H1 (cell line): ENCODE measurements at regions not wholly inside any gene's neighbourhood (a gene's known extent, or its start where the extent isn't known, plus 50 kb on each side); places are given as distances from the start of the nearest gene placed in this dataset.

Source experiments
- CTCF ChIA-PET: fragments of 300-600 bp; sonication (Branson Sonifier 250); formaldehyde crosslinking; loops from one replicate; lab custom pipeline; 2021; ENCODE audit not compliant: partially characterized antibody; lab: Charles Lee
- POLR2A ChIA-PET: fragments of 300-600 bp; sonication (Branson Sonifier 250); formaldehyde crosslinking; loops from one replicate; lab custom pipeline; 2021; ENCODE audit warnings: inconsistent platforms; ENCODE audit not compliant: partially characterized antibody; lab: Charles Lee
- DNase-seq, 2 experiments: peaks; one replicate each; pipeline versions ENCODE4 v3.0.0 to v3.0.0-alpha.2; 2010 to 2022; ENCODE audit warnings: low spot score in 2 of 2, low read depth in 1 of 2, mixed read lengths in 1 of 2
- FAIRE-seq: peaks from 2 replicates; lab custom pipeline; 2011; peaks lifted over from hg19 to GRCh38; lab: Jason Lieb, UNC
- H2AFZ ChIP-seq: 2 replicates; pipeline ENCODE4 v1.8.1; 2012; ENCODE audit warnings: low read length, inconsistent platforms
- H2AK5ac ChIP-seq: 2 replicates; pipeline ENCODE4 v1.6.1; 2013; ENCODE audit warnings: low read depth, low read length
- H2BK120ac ChIP-seq: replicated peaks from 2 replicates; pipeline ENCODE3; 2013; ENCODE audit warnings: low read depth, low read length, inconsistent platforms
- H2BK12ac ChIP-seq: 2 replicates; pipeline ENCODE4 v1.6.1; 2013; ENCODE audit warnings: low read depth, low read length
- H2BK15ac ChIP-seq: 2 replicates; pipeline ENCODE4 v1.6.1; 2013; ENCODE audit warnings: low read length
- H2BK20ac ChIP-seq: 2 replicates; pipeline ENCODE4 v1.6.1; 2013; ENCODE audit warnings: low read length
- H2BK5ac ChIP-seq: 2 replicates; pipeline ENCODE4 v1.6.1; 2013; ENCODE audit warnings: low read depth, low read length
- H3K14ac ChIP-seq: 2 replicates; pipeline ENCODE4 v1.6.1; 2013; ENCODE audit warnings: inconsistent platforms; ENCODE audit not compliant: insufficient read length
- H3K18ac ChIP-seq: 2 replicates; pipeline ENCODE4 v1.6.1; 2013; ENCODE audit warnings: low read length; ENCODE audit errors: extremely low read depth
- H3K23ac ChIP-seq: 2 replicates; pipeline ENCODE4 v1.6.1; 2013; ENCODE audit warnings: inconsistent platforms; ENCODE audit not compliant: insufficient read length
- H3K23me2 ChIP-seq: 2 replicates; pipeline ENCODE4 v1.6.1; 2013; ENCODE audit warnings: low read depth, low read length
- H3K27ac ChIP-seq: 2 replicates; pipeline ENCODE4 v1.6.1; 2011; ENCODE audit warnings: low read depth, low read length, inconsistent platforms
- H3K27me3 ChIP-seq, 4 experiments: replicated peaks in 1 of 4; 1 replicate in 1 of 4; 2 replicates in 3 of 4; pipeline versions ENCODE4 v1.6.1 to v1.8.1; 2011 to 2013; ENCODE audit warnings: low read length in 3 of 4, mild to moderate bottlenecking in 3 of 4, inconsistent platforms in 2 of 4, mixed read lengths in 2 of 4, moderate library complexity in 1 of 4; ENCODE audit not compliant: control insufficient read depth in 3 of 4, insufficient read depth in 3 of 4; ENCODE audit errors: extremely low read depth in 1 of 4
- H3K36me3 ChIP-seq, 4 experiments: 2 replicates each; pipeline versions ENCODE4 v1.6.1 to v1.8.1; 2011 to 2013; ENCODE audit warnings: mild to moderate bottlenecking in 4 of 4, low read length in 3 of 4, moderate library complexity in 2 of 4, control low read depth in 1 of 4, inconsistent platforms in 1 of 4; ENCODE audit not compliant: insufficient read depth in 4 of 4, control insufficient read depth in 2 of 4
- H3K4ac ChIP-seq: replicated peaks from 2 replicates; pipeline ENCODE3; 2013; ENCODE audit warnings: low read length, low read depth, mixed read lengths, inconsistent platforms; ENCODE audit not compliant: insufficient read length
- H3K4me1 ChIP-seq, 4 experiments: replicated peaks in 1 of 4; 1 replicate in 1 of 4; 2 replicates in 3 of 4; pipeline versions ENCODE4 v1.6.1 to v1.8.1; 2011 to 2013; ENCODE audit warnings: low read length in 3 of 4, inconsistent platforms in 2 of 4, mixed read lengths in 1 of 4; ENCODE audit not compliant: insufficient read depth in 4 of 4, control insufficient read depth in 3 of 4
- H3K4me2 ChIP-seq, 2 experiments: 2 replicates each; pipeline versions ENCODE4 v1.6.1 to v1.8.1; 2011 to 2013; ENCODE audit warnings: low read depth in 2 of 2, low read length in 2 of 2, control low read depth in 1 of 2, inconsistent platforms in 1 of 2, mild to moderate bottlenecking in 1 of 2; ENCODE audit not compliant: insufficient read depth in 1 of 2
- H3K4me3 ChIP-seq, 4 experiments: fragments of 200-600, 300-600 bp in 1 of 4; sonication (generic), shearing (Covaris generic), sonication (Bioruptor Twin) in 1 of 4; 2 replicates each; pipeline versions ENCODE4 v1.5.1 to v1.8.1; 2011 to 2016; ENCODE audit warnings: low read length in 4 of 4, low read depth in 3 of 4, control low read depth in 2 of 4, inconsistent platforms in 2 of 4, mild to moderate bottlenecking in 2 of 4, mixed read lengths in 1 of 4, moderate library complexity in 1 of 4; ENCODE audit not compliant: insufficient read depth in 2 of 4; ENCODE audit errors: extremely low read depth in 1 of 4
- H3K56ac ChIP-seq: replicated peaks from 2 replicates; pipeline ENCODE3; 2013; ENCODE audit warnings: low read depth, mild to moderate bottlenecking, mixed read lengths, low read length, inconsistent platforms; ENCODE audit not compliant: insufficient read length
- H3K79me1 ChIP-seq: 2 replicates; pipeline ENCODE4 v1.6.1; 2013; ENCODE audit warnings: low read depth, low read length, control low read depth
- H3K79me2 ChIP-seq, 2 experiments: 2 replicates each; pipeline versions ENCODE4 v1.6.1 to v1.8.1; 2012 to 2013; ENCODE audit warnings: low read length in 2 of 2, mild to moderate bottlenecking in 2 of 2, inconsistent platforms in 1 of 2; ENCODE audit not compliant: insufficient read depth in 2 of 2, control insufficient read depth in 1 of 2
- H3K9ac ChIP-seq, 4 experiments: replicated peaks in 1 of 4; 1 replicate in 1 of 4; 2 replicates in 3 of 4; pipeline versions ENCODE4 v1.6.1 to v1.8.1; 2011 to 2013; ENCODE audit warnings: low read depth in 3 of 4, low read length in 3 of 4, control low read depth in 2 of 4, mild to moderate bottlenecking in 2 of 4, moderate library complexity in 2 of 4, inconsistent platforms in 1 of 4; ENCODE audit errors: extremely low read depth in 1 of 4
- H3K9me3 ChIP-seq, 2 experiments: 2 replicates each; pipeline versions ENCODE4 v1.6.1 to v1.8.1; 2012 to 2013; ENCODE audit warnings: mild to moderate bottlenecking in 2 of 2, moderate library complexity in 2 of 2, control low read depth in 1 of 2, inconsistent platforms in 1 of 2, low read depth in 1 of 2, low read length in 1 of 2, mixed read lengths in 1 of 2; ENCODE audit not compliant: insufficient read depth in 2 of 2
- H4K20me1 ChIP-seq, 2 experiments: replicated peaks in 1 of 2; 2 replicates each; pipeline versions ENCODE3 to v1.8.1; 2011 to 2013; ENCODE audit warnings: inconsistent platforms in 2 of 2, low read length in 2 of 2, mild to moderate bottlenecking in 1 of 2; ENCODE audit not compliant: insufficient read depth in 2 of 2, control insufficient read depth in 1 of 2
- H4K5ac ChIP-seq: 2 replicates; pipeline ENCODE4 v1.6.1; 2013; ENCODE audit warnings: low read length, low read depth, mixed read lengths, inconsistent platforms; ENCODE audit not compliant: insufficient read length
- H4K8ac ChIP-seq: 2 replicates; pipeline ENCODE4 v1.8.0; 2013; ENCODE audit warnings: mild to moderate bottlenecking, moderate library complexity, low read length, inconsistent platforms; ENCODE audit not compliant: insufficient read depth; ENCODE audit errors: extremely low read depth
- H4K91ac ChIP-seq: replicated peaks from 2 replicates; pipeline ENCODE3; 2013; ENCODE audit warnings: low read length, mixed read lengths, inconsistent platforms; ENCODE audit not compliant: insufficient read length
- BACH1 ChIP-seq: IDR thresholded peaks from 2 replicates; pipeline ENCODE4 v1.6.1; 2012; ENCODE audit warnings: low read length, improper control_type of control experiment
- CBX8 ChIP-seq: fragments of 300-800, 300-1000 bp; sonication (generic); IDR thresholded peaks from 2 replicates; pipeline ENCODE4 v1.7.1; 2016; ENCODE audit warnings: low read depth, low read length, borderline replicate concordance
- CHD2 ChIP-seq: IDR thresholded peaks from 2 replicates; pipeline ENCODE4 v1.6.1; 2012; ENCODE audit warnings: low read length, improper control_type of control experiment
- EP300 ChIP-seq, 2 experiments: IDR thresholded peaks; 1 replicate in 1 of 2; 2 replicates in 1 of 2; pipeline ENCODE4 v1.6.1; 2011 to 2012; ENCODE audit warnings: low read depth in 2 of 2, low read length in 2 of 2, mild to moderate bottlenecking in 2 of 2, borderline replicate concordance in 1 of 2, inconsistent platforms in 1 of 2, moderate library complexity in 1 of 2
- GTF2F1 ChIP-seq: IDR thresholded peaks from 2 replicates; pipeline ENCODE4 v1.6.1; 2012; ENCODE audit warnings: low read depth, low read length, improper control_type of control experiment, borderline replicate concordance
- JUND ChIP-seq: IDR thresholded peaks from 2 replicates; pipeline ENCODE4 v1.6.1; 2011; ENCODE audit warnings: mild to moderate bottlenecking, improper control_type of control experiment, low read length
- MAFK ChIP-seq: IDR thresholded peaks from 2 replicates; pipeline ENCODE4 v1.6.1; 2012; ENCODE audit warnings: low read depth, mild to moderate bottlenecking, improper control_type of control experiment, low read length
- NRF1 ChIP-seq: IDR thresholded peaks from 2 replicates; pipeline ENCODE4 v1.6.1; 2011; ENCODE audit warnings: mild to moderate bottlenecking, low read depth, low read length, improper control_type of control experiment
- SIN3A ChIP-seq, 2 experiments: IDR thresholded peaks in 1 of 2; conservative IDR thresholded peaks in 1 of 2; 2 replicates each; pipeline ENCODE4 v1.6.1; 2011 to 2012; ENCODE audit warnings: low read length in 2 of 2, improper control_type of control experiment in 1 of 2, low read depth in 1 of 2, mild to moderate bottlenecking in 1 of 2
- SP4 ChIP-seq: IDR thresholded peaks from 2 replicates; pipeline ENCODE4 v1.6.1; 2012; ENCODE audit warnings: low read length, inconsistent platforms
- TAF1 ChIP-seq: IDR thresholded peaks from 2 replicates; pipeline ENCODE4 v1.6.1; 2011; ENCODE audit warnings: mild to moderate bottlenecking, low read depth, low read length
- TBP ChIP-seq: IDR thresholded peaks from 2 replicates; pipeline ENCODE4 v1.6.1; 2011; ENCODE audit warnings: low read depth, low read length, improper control_type of control experiment
- TEAD4 ChIP-seq: IDR thresholded peaks from 2 replicates; pipeline ENCODE4 v1.6.1; 2012; ENCODE audit warnings: low read depth, low read length, inconsistent platforms, mixed read lengths
- WGBS, 2 experiments: shearing (Covaris generic) in 1 of 2; methylation state at CpG; one replicate each; pipeline versions ENCODE4 v1.1.6 to v1.1.7; 2013 to 2015; ENCODE audit warnings: low lambda C conversion rate in 2 of 2, mixed read lengths in 2 of 2, inconsistent platforms in 1 of 2, low coverage in 1 of 2, missing lambda C conversion rate in 1 of 2; ENCODE audit not compliant: insufficient replicate concordance in 2 of 2, insufficient coverage in 1 of 2, insufficient read length in 1 of 2; ENCODE audit errors: extremely low coverage in 1 of 2, missing lambda C conversion rate in 1 of 2; 5-methylcytosine and 5-hydroxymethylcytosine counted together
- TF ChIP-seq, protein P1 (sequence below): IDR thresholded peaks from 2 replicates; pipeline ENCODE4 v1.6.1; 2012; ENCODE audit warnings: low read length, inconsistent platforms

DNA sequence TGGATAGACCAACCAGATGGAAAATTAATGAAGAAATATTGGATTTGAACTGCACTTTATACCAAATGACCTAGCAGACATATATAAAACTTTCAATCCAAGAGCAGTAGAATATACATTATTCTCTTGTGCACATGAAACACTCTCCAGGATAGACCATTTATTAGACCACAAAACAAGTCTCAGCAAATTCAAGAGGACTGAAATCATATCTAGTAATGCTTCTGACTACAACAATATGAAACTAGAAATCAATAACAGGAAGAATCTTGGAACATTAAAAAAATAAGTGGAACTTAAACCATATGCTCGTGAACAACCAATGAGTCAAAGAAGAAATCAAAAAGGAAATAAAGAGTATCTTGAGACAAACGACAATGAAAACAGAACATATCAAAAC is 150.0 kb upstream of the CD180 start:
- H3K23ac ChIP-seq, result no peak overlapping the region
- H2BK20ac ChIP-seq, result no peak overlapping the region
- 87% methylated on average over 2 of the region's 2 CpGs; no CpG with 5 or more reads in 1 of the 2 experiments for WGBS, 2 experiments
- H2BK5ac ChIP-seq, result no peak overlapping the region
- H4K91ac ChIP-seq, result no peak overlapping the region
- peak overlapping the region; percentile 77 for H4K5ac ChIP-seq
- H2AK5ac ChIP-seq, result no peak overlapping the region
- no peak overlapping the region for H3K4ac ChIP-seq
- H2BK120ac ChIP-seq, result no peak overlapping the region
- H3K79me1 ChIP-seq, result no peaks in the 10 kb centered on the region; the same call in 1 of the 2 replicates
- no peak overlapping the region for H4K8ac ChIP-seq
- peaks cover 0 to 6% of the 10 kb centered on the region in 2 experiments; a peak in 2 of 4 replicates for H3K9me3 ChIP-seq
- H3K23me2 ChIP-seq, result no peaks in the 10 kb centered on the region
- peaks cover 0 to 2% (median 0%) of the 10 kb centered on the region in 4 experiments; a peak in 1 of 7 replicates for H3K4me1 ChIP-seq
- H3K56ac ChIP-seq, result no peak overlapping the region
- H3K9ac ChIP-seq, result no peak overlapping the region
- FAIRE-seq (no peak), DNase-seq (no peak)
- no peak overlapping the region for H3K4me2 ChIP-seq
- H3K27ac ChIP-seq, result no peak overlapping the region
- H2BK15ac ChIP-seq, result no peak overlapping the region
- no peaks in the 10 kb centered on the region; a peak in 1 of 7 replicates for H3K27me3 ChIP-seq
- POLR2A ChIA-PET, result no interaction called here
- CTCF ChIA-PET, result no interaction called here
- H3K79me2 ChIP-seq, result no peaks in the 10 kb centered on the region
- no peak overlapping the region for H3K14ac ChIP-seq
- H3K4me3 ChIP-seq, result no peak overlapping the region
- H3K36me3 ChIP-seq, result no peaks in the 10 kb centered on the region; a peak in 1 of 8 replicates
- H2BK12ac ChIP-seq, result no peak overlapping the region
- H4K20me1 ChIP-seq, result no peaks in the 10 kb centered on the region
- H2AFZ ChIP-seq, result no peak overlapping the region
- no peak overlapping the region for H3K18ac ChIP-seq
- TF ChIP-seq BACH1 (no peak), CHD2 (no peak), TBP (no peak), SP4 (no peak), SIN3A (conservative IDR thresholded peaks at IDR 0.05 in 1 of 2, IDR thresholded peaks at IDR 0.05 in 1 of 2; ENCODE audit: low read depth in 1 of 2, low read length in 2 of 2) (no peak), EP300 (IDR thresholded peaks at IDR 0.05; ENCODE audit: borderline replicate concordance in 1 of 2, low read depth in 2 of 2, low read length in 2 of 2) (no peak), TEAD4 (no peak), JUND (no peak), NRF1 (no peak), GTF2F1 (no peak), TAF1 (no peak), MAFK (no peak), CBX8 (no peak)
- TF ChIP-seq, protein P1, sequence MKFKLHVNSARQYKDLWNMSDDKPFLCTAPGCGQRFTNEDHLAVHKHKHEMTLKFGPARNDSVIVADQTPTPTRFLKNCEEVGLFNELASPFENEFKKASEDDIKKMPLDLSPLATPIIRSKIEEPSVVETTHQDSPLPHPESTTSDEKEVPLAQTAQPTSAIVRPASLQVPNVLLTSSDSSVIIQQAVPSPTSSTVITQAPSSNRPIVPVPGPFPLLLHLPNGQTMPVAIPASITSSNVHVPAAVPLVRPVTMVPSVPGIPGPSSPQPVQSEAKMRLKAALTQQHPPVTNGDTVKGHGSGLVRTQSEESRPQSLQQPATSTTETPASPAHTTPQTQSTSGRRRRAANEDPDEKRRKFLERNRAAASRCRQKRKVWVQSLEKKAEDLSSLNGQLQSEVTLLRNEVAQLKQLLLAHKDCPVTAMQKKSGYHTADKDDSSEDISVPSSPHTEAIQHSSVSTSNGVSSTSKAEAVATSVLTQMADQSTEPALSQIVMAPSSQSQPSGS, result no peak
